GM21825 (cell line): ENCODE measurements at regions not wholly inside any gene's neighbourhood (a gene's known extent, or its start where the extent isn't known, plus 50 kb on each side); places are given as distances from the start of the nearest gene placed in this dataset.

Experiments
- ATAC-seq: cut with Tn5 transposase; IDR thresholded peaks from one replicate; pipeline ENCODE4 v1.9.1; 2021; ENCODE audit warnings: mild to moderate bottlenecking, moderate library complexity; ENCODE audit not compliant: unreplicated experiment

DNA sequence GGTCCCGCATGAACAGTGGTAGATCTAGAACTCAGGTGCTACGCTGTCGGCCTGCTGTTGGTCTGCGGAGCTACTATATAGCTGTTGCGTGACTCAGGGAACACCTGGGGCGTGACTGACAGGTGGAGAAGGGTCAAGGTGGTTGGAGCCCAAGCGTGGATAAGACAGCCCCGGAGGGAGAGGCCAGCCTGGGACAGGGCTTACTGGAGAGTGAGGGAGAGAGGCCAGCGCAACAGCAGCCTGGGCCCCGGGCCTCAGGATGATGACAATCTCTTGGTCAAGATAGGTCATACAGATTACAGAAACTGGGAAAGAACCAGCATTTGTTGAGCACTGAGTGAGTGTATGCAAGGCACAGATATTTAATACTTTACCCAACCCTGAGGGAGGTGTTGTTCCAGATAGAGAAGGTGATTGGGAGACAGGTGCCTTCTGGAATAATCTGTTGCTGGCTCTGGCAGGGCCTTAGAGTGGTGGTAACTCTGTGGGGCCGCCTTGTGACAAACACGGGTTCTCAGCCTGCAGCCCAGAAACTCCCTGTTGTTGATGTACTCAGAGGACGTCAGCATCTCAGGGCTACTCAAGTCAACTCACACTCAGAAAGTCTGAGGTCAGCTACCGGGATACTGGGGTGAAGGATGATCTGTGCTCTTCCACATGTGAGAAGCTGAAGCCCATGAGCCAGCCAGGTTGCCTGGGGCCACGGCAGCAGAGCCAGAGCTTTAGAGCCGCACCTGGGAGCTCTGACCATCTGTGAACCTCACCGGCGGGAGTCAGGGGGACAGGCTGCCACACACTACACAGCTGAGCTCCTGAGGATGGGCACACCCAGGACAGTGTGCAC lies 265.4 kb upstream of the HES1 start:
- no peak for ATAC-seq

- no peak for ATAC-seq
Observed at GRCh38 chr3:193871220-193871485, 264.8 kb upstream of the HES1 start.

GRCh38 chr3:193872265-193872753 lies 263.6 kb upstream of the HES1 start:
- peak; percentile 44 for ATAC-seq

GRCh38 chr3:193873426-193874201 lies 262.3 kb upstream of the HES1 start:
- ATAC-seq: no peak

DNA sequence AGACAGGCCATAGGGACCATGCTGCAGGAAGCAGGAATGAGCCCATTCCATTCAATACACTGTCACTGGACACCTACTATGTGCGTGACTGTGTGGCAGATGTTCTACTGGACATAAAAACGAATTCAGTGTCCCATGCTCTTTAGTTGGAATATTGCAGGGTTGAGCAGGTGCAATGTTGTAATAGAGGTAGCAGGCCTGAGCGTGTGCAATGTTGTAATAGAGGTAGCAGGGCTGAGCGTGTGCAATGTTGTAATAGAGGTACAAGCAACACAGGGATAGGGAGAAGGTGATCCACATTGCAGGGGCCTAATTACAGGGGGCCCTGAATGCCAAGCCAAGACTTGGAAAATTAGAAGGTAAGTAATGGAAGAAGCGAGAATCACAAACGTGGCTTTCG lies 261.4 kb upstream of the HES1 start:
- ATAC-seq: no peak

- no peak for ATAC-seq
Observed at GRCh38 chr3:193874997-193875593, 260.9 kb upstream of the HES1 start.

GRCh38 chr3:193875601-193876321 lies 260.2 kb upstream of the HES1 start:
- no peak for ATAC-seq

- ATAC-seq: no peak
Observed at GRCh38 chr3:193879099-193879863, 256.7 kb upstream of the HES1 start.

- no peak for ATAC-seq
Observed at GRCh38 chr3:193879864-193880242, 256.1 kb upstream of the HES1 start.

GRCh38 chr3:193882091-193882490 lies 253.9 kb upstream of the HES1 start:
- no peak for ATAC-seq

DNA sequence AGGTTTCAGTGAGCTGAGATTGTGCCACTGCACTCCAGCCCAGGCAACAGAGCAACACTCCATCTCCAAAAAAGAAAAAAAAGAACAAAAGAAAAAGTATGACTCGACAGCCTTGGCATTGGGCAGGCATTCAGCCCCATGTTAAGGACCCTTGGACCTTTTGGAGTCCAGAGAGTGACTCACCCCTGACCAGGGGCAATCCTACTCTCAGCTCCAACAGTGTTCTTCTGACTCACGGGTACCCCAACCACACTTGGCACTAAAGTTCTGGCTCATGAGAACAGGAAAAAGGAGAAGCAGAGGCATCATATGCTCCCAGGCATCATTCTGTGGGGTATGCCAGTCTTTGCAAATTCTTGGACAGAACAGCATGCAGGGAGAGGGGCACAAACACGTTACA lies 252.4 kb upstream of the HES1 start:
- no peak for ATAC-seq

- ATAC-seq: no peak
Observed at GRCh38 chr3:193884027-193884426, 251.9 kb upstream of the HES1 start.

DNA sequence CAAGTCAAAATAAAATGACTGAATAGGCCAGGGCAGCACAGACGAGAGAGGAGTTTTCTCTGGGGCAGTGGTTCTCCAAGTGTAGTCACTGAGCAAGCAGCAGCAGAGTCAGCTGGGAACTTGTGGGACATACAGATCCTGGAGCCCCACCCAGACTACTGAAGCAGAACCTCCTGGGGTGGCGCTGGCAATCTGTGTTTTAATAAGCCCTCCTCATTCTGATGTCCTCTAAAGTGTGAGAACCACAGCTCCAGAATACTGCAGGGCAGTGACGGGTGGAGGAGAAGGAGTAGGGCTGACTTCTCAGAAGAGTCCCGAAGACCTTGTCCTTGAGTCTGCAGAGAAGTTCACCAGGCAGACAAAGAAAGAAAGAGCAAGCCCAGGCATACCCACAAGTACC lies 251.3 kb upstream of the HES1 start:
- no peak for ATAC-seq

- ATAC-seq: no peak
Observed at GRCh38 chr3:193885832-193886231, 250.1 kb upstream of the HES1 start.

DNA sequence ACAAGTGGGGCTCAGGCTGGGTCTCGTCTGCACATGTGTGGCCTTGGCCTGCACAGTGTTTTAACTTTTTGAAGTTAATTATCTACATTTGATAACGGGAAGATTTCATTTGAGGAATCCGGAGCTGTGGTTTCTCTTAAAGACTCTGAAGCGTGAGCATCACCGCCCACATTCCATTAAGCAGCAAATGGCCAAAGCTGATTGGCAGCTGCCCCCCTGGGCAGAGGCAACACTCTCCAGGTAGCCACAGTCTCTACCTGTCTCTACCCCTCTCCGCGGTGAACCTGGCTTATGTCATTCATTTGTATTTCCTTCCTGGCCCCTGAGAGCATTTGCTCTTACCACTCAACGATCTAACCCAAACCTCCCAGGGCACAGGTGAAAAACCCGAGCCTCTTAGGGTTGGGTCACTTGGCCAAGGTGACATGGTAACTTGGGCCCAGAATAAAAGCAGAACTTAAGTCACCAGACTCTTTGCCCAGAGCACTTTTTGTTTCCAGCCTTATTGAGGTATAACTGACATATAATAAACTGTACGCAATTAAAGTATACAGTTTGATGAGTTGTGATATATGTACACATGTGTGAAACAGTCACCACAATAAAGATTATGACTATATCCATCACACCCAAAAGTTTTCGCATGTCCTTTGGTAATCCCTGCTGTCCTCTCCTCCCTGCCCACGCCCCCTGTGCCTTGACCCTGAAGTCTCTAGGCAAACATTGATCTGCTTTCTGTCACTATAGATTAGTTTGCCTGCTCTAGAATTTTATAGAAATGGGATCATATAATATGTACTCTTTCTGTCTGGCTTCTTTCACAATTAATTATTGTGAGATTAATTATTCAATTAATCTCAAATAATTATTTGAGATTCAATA lies 245.7 kb upstream of the HES1 start:
- no peak for ATAC-seq

GRCh38 chr3:193894121-193894863 lies 241.7 kb upstream of the HES1 start:
- ATAC-seq: no peak

GRCh38 chr3:193895409-193895808 lies 240.5 kb upstream of the HES1 start:
- no peak for ATAC-seq

- ATAC-seq: no peak
Observed at GRCh38 chr3:193896419-193896818, 239.5 kb upstream of the HES1 start.

GRCh38 chr3:193897288-193897687 lies 238.7 kb upstream of the HES1 start:
- no peak for ATAC-seq
